ENCODE measurements at regions not wholly inside any gene's neighbourhood (a gene's known extent, or its start where the extent isn't known, plus 50 kb on each side); places are given as distances from the start of the nearest gene placed in this dataset.

DNA sequence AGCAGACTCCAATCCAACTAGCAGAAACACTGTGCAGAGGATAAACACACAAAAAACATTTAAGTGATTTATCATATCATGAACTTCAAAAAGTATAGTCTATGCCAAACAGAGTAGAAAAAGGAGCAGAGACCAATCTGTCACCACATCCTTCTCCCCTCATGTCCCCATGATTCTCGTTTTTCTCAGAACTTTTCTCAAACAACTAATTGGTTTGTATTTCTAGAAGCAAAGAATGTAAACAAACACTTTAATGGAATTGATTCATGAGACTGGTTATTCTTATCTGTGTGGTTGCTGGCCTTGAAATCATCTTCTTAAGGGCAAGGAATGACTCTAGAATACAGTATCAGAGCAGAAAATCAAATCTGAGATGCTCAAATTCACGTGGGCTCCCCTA, 294.2 kb upstream of the THBS1 start:
- CTCF ChIA-PET (ENCODE audit: partially characterized antibody), result no interaction called here
- H3K4ac ChIP-seq (replicated peaks; ENCODE audit: insufficient read length, low read depth, low read length), result no peak overlapping the region
- no peak overlapping the region for H2AK5ac ChIP-seq (ENCODE audit: low read depth, low read length)
- no peaks in the 10 kb centered on the region for H3K9me3 ChIP-seq (ENCODE audit: insufficient read depth in 2 of 2, low read depth in 1 of 2, low read length in 1 of 2)
- H3K79me2 ChIP-seq (ENCODE audit: control insufficient read depth in 1 of 2, insufficient read depth in 2 of 2, low read length in 2 of 2), result no peaks in the 10 kb centered on the region
- DNase-seq (ENCODE audit: low read depth in 1 of 2, low spot score in 2 of 2) (no peak), FAIRE-seq (no peak)
- H3K27me3 ChIP-seq (replicated peaks in 1 of 4; ENCODE audit: control insufficient read depth in 3 of 4, extremely low read depth in 1 of 4, insufficient read depth in 3 of 4, low read length in 3 of 4), result peaks cover 0 to 1% (median 0%) of the 10 kb centered on the region in 4 experiments; a peak in 1 of 7 replicates
- no peaks in the 10 kb centered on the region for H3K36me3 ChIP-seq (ENCODE audit: control insufficient read depth in 2 of 4, insufficient read depth in 4 of 4, low read length in 3 of 4)
- no peak overlapping the region for H2BK20ac ChIP-seq (ENCODE audit: low read length)
- H3K56ac ChIP-seq (replicated peaks; ENCODE audit: insufficient read length, low read depth, low read length), result no peak overlapping the region
- no peak overlapping the region for H3K23ac ChIP-seq (ENCODE audit: insufficient read length)
- no peak overlapping the region for H3K4me2 ChIP-seq (ENCODE audit: insufficient read depth in 1 of 2, low read depth in 2 of 2, low read length in 2 of 2)
- no peak overlapping the region for H2BK15ac ChIP-seq (ENCODE audit: low read length)
- no peaks in the 10 kb centered on the region for H3K4me1 ChIP-seq (replicated peaks in 1 of 4; ENCODE audit: control insufficient read depth in 3 of 4, insufficient read depth in 4 of 4, low read length in 3 of 4)
- H3K27ac ChIP-seq (ENCODE audit: low read depth, low read length), result no peak overlapping the region
- H4K20me1 ChIP-seq (replicated peaks in 1 of 2; ENCODE audit: control insufficient read depth in 1 of 2, insufficient read depth in 2 of 2, low read length in 2 of 2), result no peaks in the 10 kb centered on the region
- TF ChIP-seq PHF8 (conservative IDR thresholded peaks at IDR 0.05; ENCODE audit: low read depth, low read length), result no peak
- no peak for TF ChIP-seq JUN (IDR thresholded peaks at IDR 0.05; ENCODE audit: low read depth, low read length)
- no peak for TF ChIP-seq GABPA (IDR thresholded peaks at IDR 0.05; ENCODE audit: borderline replicate concordance, insufficient read depth, low read length)
- TF ChIP-seq, protein P1, sequence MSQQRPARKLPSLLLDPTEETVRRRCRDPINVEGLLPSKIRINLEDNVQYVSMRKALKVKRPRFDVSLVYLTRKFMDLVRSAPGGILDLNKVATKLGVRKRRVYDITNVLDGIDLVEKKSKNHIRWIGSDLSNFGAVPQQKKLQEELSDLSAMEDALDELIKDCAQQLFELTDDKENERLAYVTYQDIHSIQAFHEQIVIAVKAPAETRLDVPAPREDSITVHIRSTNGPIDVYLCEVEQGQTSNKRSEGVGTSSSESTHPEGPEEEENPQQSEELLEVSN (IDR thresholded peaks at IDR 0.05), result no peak
- H3K4me3 ChIP-seq (ENCODE audit: extremely low read depth in 1 of 4, insufficient read depth in 2 of 4, low read depth in 3 of 4, low read length in 4 of 4), result no peak overlapping the region
- H3K79me1 ChIP-seq (ENCODE audit: low read depth, low read length), result no peaks in the 10 kb centered on the region
- no peaks in the 10 kb centered on the region for H3K23me2 ChIP-seq (ENCODE audit: low read depth, low read length)
- H4K8ac ChIP-seq (ENCODE audit: extremely low read depth, insufficient read depth, low read length), result no peak overlapping the region
- no peak overlapping the region for H3K14ac ChIP-seq (ENCODE audit: insufficient read length)
- no peak overlapping the region for H2AFZ ChIP-seq (ENCODE audit: low read length)
- H3K18ac ChIP-seq (ENCODE audit: extremely low read depth, low read length), result no peak overlapping the region
- no peak overlapping the region for H2BK12ac ChIP-seq (ENCODE audit: low read depth, low read length)
- 91% methylated on average over 2 of the region's 2 CpGs; no CpG with 5 or more reads in 1 of the 2 experiments for WGBS, 2 experiments (ENCODE audit: extremely low coverage in 1 of 2, insufficient coverage in 1 of 2, insufficient read length in 1 of 2, insufficient replicate concordance in 2 of 2, low coverage in 1 of 2, low lambda C conversion rate in 2 of 2, missing lambda C conversion rate in 1 of 2)
- POLR2A ChIA-PET (ENCODE audit: partially characterized antibody), result no interaction called here
- no peak overlapping the region for H4K5ac ChIP-seq (ENCODE audit: insufficient read length, low read depth, low read length)
- no peak overlapping the region for H2BK120ac ChIP-seq (replicated peaks; ENCODE audit: low read depth, low read length)
- no peak overlapping the region for H2BK5ac ChIP-seq (ENCODE audit: low read depth, low read length)
- no peak overlapping the region for H3K9ac ChIP-seq (replicated peaks in 1 of 4; ENCODE audit: extremely low read depth in 1 of 4, low read depth in 3 of 4, low read length in 3 of 4)
- no peak overlapping the region for H4K91ac ChIP-seq (replicated peaks; ENCODE audit: insufficient read length, low read length)
